NCI-H2196 treated with DMSO at 0.1 percent for 48 hours (cell line): ENCODE measurements at regions not wholly inside any gene's neighbourhood (a gene's known extent, or its start where the extent isn't known, plus 50 kb on each side); places are given as distances from the start of the nearest gene placed in this dataset.

Experiments
- DNase-seq: peaks from one replicate; lab custom pipeline; 2025; ENCODE audit not compliant: unreplicated experiment; lab: John Stamatoyannopoulos, UW

- no peak for DNase-seq
Observed at GRCh38 chr2:5914811-5915611, 222.8 kb downstream of the SOX11 start.

DNA sequence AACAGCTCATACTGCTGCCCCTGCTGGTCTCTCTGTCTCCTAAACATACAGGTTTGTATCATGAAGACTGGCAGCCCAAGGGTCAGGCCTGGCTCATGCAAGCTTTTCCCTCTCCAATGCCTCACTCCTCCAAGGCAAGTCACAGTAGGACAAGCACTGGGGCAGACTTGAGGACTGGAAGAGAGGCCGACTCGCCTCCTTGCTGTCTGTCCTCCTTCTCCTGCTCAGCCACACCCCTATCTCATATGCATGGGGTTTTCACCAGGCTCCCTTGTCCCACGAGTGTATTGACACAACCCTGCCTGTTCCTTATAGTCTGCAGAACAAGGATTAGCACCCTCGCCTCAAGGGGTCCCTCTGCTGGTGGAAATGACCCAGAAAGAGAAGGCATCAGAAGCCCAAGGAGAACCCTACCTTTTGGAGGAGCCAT, 223.7 kb downstream of the SOX11 start:
- no peak for DNase-seq

DNA sequence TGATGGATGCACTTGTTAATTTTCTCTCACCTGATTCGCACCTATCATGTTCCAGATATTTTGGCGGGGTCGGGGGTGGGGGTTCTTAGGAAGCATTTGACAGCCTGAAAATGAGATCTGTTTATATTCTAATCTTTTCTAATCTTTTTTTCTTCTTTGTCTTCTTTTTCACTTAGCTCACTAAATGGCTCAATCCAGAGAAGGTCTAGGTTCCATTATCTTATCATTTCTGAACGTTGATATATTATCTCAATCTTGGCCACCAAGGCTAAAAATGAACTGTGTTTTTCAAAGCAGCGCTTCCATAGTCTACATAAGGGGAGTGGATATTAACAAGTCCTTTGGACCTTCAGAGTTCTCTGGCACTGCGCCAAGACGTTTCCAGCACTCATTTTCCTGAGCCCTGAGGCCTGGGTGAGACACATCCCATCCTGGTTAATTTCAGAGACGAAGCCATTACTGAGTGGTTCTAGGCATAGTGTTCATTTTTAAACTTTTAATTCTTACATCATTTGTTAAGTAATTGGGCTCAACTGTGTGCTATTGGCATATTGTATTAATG, 229.0 kb downstream of the SOX11 start:
- DNase-seq, result no peak

DNA sequence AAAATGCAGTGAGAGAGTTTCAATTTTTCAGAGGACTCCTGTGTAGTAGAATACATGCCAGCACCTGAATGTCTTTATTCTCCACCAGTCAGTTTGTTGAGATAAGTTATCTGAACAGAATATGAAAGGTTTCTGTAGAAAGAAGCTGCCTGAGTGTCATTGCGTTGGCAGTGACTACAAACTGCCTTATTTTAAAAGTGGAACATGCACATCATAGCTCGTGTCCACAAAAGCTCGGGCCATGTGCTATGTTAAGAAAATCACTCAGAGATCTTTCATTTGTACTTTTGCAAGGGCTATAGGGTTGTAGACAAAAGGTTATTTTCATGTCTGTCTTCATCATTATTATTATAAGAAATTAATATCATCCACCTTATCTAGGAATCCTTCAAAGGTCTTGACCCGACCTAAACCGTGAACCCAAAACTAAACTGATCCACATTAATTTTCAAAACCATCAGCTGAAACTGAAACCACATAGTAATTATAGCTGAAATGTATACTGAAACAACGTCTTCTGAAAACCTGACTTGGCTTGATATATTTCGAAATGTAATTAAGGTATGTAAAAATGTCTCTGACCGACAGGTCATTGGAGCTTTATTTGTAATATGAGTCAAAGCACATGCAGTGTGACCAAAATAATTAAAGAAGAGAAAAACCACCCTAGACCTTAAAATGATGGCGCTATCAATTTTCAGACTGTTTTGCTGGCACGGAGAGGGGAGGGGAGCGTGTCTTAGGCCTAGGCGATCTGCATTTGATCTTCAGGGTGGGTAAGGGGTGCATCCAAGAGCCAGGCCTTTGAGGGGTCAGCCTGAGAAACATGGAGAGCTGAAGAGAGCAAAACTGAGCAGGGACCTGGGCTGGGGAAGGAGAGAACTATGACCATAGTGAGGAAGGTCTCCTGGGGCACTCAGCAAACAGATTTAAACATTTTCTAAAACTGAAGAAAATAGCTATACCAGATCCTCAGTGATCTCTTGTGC, 232.1 kb downstream of the SOX11 start:
- DNase-seq, result no peak

- DNase-seq, result no peak
Observed at GRCh38 chr2:5925604-5926003, 233.4 kb downstream of the SOX11 start.

DNA sequence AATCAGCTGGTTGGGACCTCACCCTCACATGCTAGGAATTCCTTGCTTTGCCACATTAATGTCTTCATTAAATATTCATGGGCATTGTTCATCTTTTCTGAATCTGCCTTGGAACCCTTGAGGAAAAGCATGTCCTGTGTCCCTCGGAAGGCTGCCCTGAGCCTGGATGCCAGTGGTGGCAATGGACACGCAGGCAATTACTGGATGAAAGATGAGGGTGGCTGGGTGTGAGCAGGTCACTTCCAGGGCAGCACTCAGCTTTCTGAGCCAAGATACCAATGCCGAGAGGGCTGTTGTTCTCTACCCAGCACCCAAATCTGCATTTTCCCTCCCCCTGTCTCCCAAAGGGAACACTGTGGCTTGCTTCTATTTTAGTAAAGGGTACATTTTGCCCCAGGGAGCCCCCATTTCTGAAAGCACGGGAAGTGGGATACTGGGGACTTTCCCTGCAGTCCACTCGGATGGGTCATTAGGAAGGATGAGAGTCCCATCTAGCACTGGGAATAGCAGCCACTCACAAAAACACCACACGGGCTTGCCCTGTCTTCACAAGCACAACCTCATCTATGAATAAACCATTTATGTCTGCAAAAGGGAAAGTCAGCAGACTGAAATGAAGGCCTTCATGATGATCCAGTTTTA, 234.8 kb downstream of the SOX11 start:
- DNase-seq, result no peak

DNA sequence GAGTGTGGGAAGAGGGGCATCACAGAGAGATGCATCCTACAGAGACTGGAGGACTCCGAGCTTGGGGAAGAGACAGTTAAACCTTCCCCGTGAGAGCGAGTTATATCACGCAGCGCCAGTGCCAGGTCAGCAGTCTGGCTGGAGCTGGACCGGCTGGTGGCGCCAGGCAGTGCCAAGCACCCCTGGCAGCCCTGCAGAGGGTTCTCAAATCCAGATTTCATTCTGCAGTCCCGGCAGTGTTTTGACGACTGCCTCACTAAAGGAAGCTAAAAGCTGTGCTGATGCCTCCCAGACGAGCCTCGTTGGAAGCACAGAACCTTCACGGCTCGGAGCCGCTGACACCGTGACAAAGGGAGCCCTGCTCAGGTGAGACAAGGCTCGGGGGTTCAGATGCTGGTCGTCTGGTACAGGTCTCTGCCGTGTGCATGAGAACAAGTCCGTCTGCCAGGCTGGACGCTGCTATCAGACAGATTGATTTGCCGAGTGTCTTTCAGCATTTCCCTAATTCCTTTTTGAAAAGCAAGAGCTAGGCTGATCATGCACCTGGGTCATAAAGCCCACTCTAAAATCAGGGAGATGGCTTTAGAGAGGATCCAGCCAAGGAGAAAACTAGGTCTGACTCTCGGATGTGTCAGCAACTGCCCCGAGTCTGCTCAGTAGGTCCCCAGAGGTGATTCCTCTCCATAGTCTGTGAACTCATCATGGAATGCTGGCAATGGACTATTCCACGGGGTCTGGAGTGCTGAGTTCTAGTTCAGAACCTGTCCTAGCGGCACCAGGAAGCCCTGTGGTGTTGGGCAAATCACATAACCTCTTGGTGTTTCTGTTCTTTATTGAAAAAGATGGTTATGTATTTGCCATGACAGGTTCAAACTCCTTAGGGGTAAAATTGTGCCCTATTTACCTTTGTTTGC, 240.6 kb downstream of the SOX11 start:
- DNase-seq, result no peak

GRCh38 chr2:5933669-5934068, 241.5 kb downstream of the SOX11 start:
- no peak for DNase-seq

DNA sequence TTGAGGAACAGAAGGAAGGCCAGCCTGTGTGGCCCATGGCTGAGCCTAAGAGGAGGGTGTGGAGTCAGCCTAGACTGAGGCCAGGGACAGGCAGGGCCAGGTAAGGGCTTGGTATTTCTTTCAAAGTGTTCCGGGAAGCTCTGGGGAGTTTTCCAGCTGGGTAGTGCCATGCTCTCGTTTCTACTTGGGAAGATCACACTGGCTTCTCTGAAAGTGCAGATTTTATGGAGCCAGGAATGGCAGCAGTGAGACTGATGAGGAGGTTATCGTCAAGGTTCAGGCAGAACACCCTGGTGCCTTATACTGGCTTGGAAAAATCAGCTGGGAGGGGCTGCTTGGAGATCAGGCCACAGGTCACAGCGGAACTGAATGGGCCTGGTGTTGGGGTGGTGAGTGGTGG, 245.1 kb downstream of the SOX11 start:
- DNase-seq, result no peak

GRCh38 chr2:5937851-5938565, 245.8 kb downstream of the SOX11 start:
- DNase-seq, result no peak

- no peak for DNase-seq
Observed at GRCh38 chr2:5938566-5938896, 246.3 kb downstream of the SOX11 start.

- no peak for DNase-seq
Observed at GRCh38 chr2:5939553-5939952, 247.4 kb downstream of the SOX11 start.

GRCh38 chr2:5940596-5941535, 248.7 kb downstream of the SOX11 start:
- no peak for DNase-seq

- no peak for DNase-seq
Observed at GRCh38 chr2:5942204-5942603, 250.0 kb downstream of the SOX11 start.

DNA sequence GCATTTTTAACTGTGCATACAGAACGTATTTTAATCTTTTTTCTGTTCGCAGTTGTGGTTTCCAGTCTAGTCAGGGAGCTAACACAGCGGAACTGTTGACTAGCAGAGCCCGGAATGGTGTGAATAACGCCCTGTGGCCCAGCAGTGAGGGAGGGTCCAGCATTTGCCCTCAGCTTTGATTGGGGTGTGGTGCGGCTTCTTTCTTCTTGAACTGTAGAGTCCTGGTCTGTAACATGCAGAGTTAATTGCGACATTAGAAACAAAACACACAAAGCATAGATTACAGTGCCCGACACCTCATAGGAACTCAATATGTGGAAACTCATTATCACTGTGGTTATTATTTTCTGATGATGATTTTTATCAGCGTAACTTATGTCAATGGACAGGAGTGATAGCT, 253.6 kb downstream of the SOX11 start:
- no peak for DNase-seq

DNA sequence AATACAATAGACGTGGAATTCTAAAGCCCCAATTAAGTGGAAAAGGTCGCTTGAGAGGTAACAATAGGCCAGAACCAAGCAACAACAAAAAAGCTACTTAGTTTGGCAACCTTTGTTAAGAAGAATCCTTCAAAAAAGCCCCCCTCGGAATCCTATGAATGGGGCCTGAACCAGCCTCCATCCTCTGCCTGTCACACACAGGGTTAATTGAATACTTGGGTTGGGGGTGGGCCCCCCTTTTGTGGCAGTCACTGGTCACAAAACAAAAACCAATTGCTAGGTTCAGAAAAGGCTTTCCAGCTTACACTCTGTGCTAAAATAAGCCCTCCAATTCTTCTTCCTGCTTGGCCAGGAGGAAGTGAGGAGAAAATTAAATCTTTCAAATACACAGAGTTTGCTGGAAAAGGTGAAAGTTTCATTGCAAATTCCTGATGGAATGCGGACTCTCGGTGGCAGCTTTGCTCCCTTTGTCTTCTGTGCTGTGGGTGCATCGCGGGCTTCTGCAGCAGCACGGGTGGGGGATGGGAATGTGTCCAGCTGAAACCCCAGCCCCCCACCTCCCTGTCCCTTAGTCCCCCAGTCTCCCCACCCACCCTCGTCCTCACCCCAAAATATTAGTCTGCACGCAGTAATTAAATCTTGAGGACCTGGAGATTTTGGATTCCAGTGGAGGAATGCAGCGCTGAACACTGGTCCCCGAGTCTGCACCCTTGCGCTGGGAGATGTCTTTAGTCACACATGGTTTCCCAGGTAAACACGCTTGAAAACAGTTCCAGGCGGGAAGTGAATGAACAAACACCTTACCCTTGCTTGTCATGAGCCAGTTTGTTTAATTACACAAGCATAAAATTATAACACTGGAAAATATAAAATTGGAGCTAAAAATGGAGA, 254.3 kb downstream of the SOX11 start:
- no peak for DNase-seq

DNA sequence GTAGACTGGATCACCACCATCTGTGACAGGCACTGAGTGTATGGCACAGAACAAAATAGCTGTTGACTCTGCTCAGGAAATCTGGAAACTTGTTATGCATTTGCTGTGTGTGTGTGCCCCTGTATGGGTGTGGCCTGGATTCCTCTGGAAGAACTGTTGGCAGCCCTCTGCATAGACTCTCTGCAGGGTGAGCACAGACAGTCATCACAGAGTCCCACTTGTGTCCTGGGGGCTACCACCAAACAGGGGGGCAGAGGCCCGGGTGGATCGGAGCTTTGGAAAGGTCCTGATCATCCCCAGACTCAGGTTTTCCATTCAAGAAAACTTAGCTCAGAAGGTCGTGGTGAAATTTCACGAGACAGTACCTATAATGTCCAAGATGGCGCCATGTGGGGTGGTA, 258.6 kb downstream of the SOX11 start:
- DNase-seq, result no peak

DNA sequence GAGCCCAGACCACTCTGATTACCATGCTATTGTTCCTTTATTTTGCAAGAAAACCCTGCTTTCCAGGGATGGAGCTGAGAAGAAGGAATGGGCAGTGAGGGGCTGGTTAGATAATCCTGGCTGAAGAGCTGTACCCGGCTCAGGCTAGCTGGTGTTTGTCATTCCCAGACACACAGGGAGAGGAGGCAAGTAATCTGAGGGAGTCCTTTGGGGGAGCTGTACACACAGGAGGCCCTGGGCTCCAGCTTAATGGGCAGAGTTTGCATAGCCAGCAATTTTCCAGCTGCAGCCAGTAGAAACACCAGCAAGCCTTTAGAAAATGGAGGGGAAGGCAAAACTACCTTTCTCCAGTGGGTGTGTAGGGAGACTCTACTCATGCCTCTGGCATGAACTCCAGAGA, 259.3 kb downstream of the SOX11 start:
- no peak for DNase-seq
